SIG-M5 treated with dmso at 0.1 percent for 504 hours (cell line): ENCODE measurements at regions not wholly inside any gene's neighbourhood (a gene's known extent, or its start where the extent isn't known, plus 50 kb on each side); places are given as distances from the start of the nearest gene placed in this dataset.
"Not testable (repeated sequence)": the region's sequence is repeated elsewhere in the genome, so short reads cannot be mapped to it uniquely, and the experiment has no call there.

ENCODE experiments used
- DNase-seq: peaks from one replicate; lab custom pipeline; 2025; ENCODE audit not compliant: unreplicated experiment; lab: John Stamatoyannopoulos, UW

DNA sequence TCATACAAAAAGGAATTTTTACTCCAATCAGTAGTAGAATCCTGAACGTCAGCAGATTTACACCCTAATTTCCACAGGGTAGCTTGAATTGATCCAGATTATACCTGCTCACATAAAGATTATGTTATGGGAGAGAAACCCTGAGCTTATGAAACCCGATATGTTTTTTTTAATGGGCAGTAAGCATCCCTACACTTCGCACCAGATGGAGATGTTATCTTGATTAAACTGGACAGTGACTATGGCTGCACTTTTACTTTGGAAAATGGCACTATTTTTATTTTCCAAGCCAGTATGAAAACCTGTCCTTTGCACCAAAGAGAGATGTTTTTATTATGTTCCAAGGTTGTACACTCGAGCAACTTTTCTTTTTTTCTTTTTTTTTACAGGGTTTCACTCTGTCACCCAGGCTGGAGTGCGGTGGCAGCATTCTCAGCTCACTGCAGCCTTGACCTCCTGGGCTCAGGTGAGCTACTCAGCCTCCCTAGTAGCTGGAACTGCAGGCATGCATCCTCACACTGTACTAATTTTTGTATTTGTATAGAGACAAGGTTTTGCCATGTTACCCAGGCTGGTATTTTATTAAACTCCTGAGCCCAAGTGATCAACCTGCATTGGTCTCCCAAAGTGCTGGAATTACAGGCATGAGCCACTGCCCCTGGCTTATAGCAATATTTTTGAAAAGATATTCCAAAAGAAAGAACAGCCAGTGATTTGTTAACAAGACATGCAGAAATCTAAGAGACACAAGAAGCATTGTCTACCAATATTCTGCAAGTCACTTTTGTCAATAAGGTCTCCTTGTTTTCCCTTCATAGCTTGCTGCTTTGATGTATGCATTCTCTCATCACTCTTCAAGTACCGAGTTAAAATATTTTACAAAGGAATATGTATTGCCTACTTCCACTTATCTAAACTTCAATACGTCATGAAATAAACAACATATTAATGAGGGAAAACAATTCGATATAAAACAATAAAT lies 1412.6 kb downstream of the ZPLD1 start:
- DNase-seq = no peak

DNA sequence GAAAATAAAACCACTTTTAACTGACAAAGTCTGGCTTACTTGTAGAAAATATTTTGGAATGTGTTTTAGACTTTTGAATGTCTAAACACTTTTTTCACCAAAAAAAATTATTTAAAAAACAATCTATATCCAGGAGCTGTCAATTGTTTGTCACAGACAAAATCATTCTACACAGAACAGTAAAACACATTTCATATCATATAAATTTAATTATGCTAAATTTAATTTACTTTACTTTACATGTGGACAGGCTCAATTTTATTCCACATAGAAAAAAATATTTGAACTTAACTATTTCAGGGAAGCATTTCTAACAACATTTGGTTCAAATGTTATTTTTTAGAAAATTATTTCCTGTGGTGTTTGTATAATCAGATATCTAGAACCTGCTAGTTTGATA lies 1417.0 kb downstream of the ZPLD1 start:
- no peak for DNase-seq

DNA sequence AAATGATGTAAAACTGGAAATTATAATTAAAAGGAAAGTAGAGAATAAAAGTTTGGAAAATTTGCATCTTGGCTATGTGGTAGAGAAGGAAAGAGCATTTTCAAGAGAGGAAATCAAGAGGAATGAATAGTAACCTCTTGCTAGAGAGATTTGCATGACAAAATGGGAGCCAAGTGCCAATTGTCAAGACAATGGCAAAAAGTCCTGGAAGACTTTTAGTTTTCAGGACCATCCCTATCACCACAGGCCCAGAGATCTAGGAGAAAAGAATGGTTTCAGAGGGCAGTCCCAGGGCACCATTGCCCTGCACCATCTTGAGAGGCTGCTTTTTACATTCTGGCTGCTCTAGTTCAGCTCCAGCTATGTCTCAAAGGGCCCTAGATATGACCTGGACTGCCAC lies 1427.6 kb downstream of the ZPLD1 start:
- DNase-seq = no peak

DNA sequence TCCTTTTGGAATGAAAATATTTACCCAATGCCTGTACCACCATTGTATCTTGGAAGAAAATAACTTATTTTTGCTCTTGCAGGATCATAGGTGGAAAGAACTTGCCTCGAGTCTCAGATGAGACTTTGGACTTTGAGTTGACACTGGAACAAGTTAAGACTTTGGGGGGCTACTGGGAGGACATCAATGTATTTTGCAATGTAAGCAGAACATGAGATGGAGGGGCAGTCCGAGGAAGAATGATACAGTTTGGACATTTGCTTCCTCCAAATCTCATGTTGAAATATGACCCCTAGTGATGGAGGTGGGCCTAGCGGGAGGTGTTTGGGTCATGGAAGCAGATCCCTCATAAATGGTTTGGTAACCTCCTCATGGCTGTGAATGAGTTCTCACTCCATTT lies 1428.6 kb downstream of the ZPLD1 start:
- DNase-seq = no peak

DNA sequence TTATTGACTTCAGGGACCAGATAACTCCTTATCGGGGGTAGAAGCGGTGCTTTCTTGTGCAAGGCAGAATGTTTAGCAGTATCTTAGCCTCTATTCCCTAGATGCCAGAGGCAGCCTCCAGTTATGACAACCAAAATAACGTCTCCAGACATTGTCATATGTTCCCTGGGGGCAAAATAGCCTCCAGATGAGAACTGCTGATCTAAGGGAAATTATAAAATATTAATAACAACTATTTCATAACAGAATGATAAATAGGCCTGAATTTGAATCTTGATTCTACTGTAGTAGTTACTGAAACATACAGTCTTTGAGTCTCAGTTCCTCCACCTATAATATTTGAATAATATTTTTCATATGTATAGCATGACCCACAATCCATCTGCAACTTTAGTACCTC lies 1431.3 kb downstream of the ZPLD1 start:
- no peak for DNase-seq

DNA sequence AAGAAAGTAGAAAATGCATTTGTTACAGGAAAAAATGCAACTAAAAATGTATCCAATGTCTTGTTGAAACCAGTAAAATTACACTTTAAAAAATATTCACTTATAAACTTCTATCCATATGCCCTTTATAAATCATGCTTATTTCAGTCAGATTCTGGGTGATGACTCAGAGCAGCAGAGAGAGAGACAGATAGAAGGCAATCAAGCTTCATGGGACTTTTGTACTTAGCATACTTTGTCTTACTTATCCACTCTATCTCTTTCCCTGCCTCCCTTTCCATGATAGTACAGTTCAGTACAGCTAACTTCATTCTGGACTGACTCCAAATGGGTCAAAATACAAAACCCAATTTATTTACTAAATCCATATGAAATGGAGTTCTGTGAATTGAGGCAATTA lies 1438.2 kb downstream of the ZPLD1 start:
- no peak for DNase-seq

DNA sequence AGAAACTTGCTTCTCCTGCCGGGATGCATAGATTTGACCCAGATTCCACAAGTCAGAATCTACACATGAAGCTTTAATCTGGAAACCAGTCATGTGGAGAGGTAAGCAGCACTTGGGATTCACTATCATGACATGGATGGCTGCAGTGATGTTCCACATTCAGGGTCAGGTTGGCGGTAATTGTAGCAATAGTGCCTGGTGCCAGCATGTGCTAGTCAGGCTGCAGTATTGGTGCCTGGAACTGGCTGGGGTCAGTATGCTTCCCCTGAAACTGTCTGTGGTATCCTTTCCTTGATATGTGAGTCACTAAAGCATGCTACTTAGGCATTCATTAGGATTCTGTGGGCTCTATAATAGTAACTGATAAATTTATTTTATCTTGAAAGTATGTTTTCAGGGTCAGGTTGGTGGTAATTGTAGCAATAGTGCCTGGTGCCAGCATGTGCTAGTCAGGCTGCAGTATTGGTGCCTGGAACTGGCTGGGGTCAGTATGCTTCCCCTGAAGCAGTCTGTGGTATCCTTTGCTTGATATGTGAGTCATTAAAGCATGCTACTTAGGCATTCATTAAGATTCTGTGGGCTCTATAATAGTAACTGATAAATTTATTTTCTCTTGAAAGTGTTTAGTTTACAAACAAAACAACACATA lies 1439.2 kb downstream of the ZPLD1 start:
- DNase-seq = no peak

DNA sequence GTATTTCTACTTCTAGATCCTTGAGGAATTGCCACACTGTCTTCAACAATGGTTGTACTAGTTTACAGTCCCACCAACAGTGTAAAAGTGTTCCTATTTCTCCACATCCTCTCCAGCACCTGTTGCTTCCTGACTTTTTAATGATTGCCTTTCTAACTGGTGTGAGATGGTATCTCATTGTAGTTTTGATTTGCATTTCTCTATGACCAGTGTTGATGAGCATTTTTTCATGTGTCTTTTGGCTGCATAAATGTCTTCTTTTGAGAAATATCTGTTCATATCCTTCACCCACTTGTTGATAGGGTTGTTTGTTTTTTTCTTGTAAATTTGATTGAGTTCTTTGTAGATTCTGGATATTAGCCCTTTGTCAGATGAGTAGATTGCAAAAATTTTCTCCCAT lies 1447.0 kb downstream of the ZPLD1 start:
- DNase-seq = not testable (repeated sequence)

DNA sequence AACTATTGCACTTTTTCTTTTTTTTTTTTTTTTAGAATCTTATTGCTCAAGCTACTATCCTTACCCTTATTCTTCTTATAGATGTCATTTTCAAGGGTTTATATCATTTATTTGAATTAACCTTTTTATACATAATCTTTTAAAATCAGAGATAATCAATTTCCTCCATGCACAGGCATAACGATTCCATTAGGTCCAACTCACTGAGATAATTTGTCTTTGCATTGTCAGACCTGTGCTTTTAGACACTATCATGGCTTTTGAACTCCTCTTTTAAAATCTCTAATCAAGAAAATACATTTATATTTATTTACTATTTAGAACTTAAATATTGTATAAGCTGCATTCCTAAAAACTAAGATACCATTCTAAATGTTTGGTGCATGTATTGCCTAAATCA lies 1454.9 kb downstream of the ZPLD1 start:
- DNase-seq = no peak

DNA sequence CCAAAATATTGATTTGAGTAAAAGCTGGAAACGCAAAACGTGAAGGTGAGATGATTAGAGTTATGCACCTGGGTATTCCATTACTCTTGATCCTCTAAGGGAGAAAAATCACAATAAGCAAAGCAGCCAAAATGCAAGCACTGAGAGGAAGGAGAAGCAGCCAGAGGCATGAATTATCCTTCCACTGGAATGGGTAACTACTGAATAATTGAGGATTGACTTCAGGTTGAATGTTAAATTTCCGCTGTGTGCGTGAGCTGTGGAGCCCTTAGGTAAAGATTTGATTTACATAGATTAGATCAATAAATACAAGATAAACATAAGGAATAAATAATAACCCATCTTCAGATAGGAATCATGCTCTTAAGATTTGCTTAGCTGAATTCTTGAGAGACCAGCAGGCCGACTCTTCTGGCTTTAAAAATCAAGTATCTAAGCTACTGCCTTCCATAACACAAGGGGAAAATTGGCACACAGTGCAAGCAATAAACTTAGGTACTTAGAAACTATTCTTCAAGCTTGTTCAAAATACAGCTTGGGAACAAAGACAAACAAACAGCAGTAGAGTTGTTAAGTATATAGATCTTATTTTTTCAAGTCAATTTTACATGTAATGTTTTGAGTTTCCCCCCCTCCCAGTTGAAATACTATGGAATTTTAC lies 1459.5 kb downstream of the ZPLD1 start:
- DNase-seq = no peak

DNA sequence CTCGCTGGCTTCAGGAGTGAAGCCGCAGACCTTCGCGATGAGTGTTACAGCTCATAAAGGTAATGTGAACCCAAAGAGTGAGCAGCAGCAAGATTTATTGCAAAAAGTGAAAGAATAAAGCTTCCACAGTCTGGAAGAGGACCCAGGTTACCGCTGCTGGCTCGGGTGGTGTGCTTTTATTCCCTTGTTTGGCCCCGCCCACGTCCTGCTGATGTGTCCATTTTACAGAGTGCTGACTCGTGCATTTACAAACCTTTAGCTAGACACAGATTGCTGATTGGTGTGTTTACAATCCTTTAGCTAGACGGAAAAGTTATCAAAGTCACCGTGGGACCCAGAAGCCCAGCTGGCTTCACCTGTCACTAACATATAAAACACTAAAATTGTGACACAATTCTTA lies 1464.5 kb downstream of the ZPLD1 start:
- DNase-seq = no peak

DNA sequence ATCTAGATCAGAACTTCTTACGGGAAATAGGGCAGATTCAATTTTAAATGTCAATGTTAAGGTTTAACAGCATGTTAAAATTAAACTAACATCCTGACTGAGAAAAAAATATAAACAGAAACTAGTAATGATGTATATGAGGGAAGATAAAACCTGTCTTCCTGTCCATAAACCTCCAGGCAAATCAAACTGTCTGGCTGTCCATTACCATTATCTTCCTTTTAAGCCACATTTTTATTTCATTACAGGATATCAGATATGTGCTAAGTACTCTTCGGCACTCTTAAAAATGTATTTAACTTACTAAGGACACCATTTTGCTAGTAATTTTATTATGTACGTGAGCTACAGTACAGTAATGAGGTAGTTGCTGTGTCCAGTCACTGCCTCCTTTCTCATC lies 1461.7 kb upstream of the ALCAM start:
- DNase-seq = no peak

DNA sequence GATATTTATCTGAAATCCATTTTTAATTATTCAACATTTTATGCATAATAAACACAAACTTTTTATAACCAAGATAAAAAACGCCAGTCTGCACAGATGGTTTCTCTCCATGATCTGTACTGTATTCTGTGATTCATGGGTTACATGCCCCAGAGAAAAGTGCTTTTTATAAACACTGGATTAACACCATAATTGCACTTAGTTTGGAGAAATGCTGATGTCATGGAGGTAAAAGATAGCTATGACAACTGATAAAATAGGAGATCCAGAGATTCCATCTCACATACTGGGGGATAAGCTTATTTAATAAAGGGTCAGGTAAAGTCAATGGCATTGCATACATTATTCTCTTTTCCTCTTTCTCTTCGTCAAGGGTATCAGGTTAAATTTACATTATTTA lies 1460.4 kb upstream of the ALCAM start:
- no peak for DNase-seq

DNA sequence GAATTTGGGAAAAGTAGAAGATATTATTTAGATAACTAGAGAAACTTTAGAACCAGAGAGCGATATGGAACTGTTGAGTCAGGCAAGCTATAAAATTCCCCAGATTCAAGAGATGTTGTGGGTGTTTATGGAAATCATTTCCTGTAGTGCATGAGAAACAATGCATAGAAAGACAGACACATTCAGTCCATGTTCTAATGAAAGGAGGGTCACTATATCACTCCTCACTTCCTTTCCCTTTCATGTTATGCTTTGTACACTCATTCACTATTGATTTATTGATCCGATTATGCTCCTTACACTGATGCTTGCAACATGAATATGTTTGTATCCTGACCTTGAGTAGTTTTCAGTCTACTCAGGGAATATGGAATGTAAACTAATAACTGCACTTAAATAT lies 1459.9 kb upstream of the ALCAM start:
- no peak for DNase-seq

DNA sequence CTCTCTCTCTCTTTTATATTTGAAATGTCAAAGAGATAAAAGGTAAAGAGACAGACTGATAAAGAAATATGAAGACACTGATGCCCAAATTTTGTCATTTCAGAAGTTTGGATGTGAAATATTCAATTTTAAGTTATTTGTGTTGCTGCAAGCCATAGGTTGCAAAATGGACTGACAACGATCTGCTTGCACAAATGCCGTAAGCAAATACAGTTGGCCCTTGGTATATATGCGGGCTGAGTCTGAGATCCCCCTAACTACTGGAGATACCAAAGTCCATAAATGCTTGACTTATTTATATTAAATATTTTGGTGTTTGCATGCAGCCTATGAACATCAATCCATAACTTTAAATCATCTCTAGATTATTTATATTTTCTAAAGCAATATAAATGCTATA lies 1459.1 kb upstream of the ALCAM start:
- DNase-seq = no peak

DNA sequence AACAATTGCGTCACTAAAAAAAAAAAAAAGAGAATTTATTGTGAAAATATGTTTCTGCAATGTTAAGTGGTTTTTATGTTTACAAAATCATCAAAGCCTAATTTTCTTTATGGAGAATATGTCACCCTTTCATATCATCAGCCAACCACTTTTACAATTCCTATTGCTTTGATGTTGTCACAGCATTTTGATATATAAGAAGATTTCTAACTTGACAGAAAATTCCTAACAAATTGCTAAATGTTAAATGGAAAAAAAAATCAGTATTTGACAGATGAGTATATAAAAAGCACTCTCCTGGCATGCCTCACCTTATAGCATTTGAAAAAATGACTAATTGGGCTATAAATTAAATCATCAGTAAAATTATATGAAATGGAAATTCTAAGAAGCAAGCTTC lies 1457.3 kb upstream of the ALCAM start:
- DNase-seq = no peak

DNA sequence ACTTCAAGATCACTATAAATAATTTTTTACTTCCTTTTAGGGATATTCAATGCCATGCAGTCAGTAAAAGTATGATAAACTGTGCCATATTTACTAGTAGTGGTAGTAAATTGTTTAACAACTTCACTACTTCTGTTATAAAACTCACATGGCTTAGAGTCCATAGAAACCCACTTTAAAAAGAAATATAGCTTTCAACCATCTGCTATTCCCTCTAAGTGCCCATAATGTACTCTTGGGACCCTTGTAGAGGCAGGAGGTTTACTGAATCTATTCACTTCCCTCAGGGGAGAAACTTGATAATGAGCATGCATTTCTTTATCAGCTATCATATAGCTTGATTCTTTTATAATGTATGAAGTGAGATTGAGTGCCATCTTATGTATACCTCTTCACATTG lies 1448.4 kb upstream of the ALCAM start:
- DNase-seq = no peak

DNA sequence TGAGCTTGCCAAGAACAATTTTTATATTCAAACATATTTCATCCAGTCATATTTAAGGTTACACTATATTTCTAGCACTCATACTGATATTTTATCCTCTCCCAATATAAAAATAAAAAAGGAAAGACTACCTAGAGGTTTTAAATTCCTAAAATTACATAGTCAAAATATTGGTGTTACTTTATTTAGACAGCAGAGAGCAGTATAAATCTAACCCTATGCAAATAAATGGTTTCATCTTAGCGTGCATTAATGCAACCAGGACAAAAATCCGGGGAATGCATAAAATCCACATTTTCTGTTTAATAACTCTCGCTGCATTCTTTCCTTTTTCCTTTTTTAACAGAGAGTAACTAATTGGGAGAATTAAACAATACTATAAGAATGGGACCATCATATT lies 1447.4 kb upstream of the ALCAM start:
- DNase-seq = no peak

DNA sequence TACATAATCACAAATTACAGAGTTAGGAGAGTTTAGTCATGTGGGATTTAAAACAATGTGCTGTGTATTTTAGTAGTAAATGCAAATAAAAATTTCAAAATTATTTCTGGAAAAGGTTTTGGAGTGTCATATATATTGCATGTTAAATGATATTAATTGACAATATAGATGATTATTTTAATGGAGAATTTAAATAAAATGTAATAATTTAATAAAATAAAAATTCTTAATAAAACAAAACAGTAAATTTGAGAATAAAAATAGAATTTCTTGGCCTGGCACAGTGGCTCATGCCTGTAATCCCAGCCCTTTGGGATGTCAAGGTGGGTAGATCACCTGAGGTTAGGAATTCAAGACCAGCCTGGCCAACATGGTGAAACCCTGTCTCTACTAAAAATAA lies 1442.8 kb upstream of the ALCAM start:
- no peak for DNase-seq

DNA sequence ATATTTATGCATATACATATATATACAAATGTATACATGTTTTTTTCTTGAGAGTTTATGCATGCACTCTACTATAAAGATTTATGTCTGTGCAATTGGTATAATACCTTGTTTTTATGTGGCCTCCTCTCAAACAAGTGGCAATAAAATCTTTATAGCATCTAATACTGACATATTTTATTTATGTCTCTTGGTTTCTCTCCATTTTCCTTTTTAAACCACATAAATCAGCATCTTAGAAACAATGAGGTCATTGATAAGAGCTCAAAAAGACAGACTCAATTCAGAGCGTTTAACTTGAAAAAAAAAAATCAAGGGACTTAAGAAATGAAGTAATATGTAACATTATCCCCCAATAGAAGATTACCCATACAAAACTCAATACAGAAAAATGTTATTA lies 1442.2 kb upstream of the ALCAM start:
- DNase-seq = no peak

DNA sequence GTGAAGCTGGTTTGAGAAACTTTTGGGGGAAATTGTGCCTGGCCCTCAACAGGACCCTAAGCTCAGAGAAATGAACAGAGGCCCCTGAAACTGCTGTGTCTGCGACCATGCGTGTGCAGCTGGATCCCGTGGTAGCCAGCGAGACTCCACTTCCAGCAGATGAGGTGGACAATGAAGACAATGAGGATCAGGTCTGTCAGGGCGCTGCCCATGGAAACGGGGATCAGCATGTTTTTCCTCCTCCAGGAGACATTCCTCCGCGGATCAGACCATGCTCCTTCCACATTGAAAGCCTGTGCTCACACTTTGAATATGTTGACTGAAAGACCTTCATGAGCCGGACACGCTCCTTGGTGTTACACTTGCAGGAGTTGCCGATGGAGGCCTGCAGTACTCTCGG lies 1439.8 kb upstream of the ALCAM start:
- DNase-seq = no peak

DNA sequence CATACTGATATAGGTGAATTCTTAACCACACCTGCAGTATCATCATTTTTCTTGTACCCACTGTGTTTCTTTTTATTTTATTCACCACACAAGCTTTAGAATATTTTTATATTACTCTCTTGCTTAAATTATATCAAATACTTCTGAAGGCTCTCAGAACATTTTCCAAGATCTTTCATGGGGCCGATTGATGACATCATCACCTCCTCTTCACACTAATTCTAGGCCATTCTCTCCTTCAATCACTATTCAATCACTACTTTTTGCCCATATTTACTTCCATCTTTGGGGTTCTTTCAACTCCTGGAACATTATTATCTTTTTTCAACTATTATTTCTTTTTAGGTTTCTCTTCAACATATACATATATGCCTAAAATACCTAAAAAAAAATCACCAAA lies 1438.8 kb upstream of the ALCAM start:
- DNase-seq = no peak
